NCI-H1105 (cell line): ENCODE measurements at regions not wholly inside any gene's neighbourhood (a gene's known extent, or its start where the extent isn't known, plus 50 kb on each side); places are given as distances from the start of the nearest gene placed in this dataset.
"Not testable (repeated sequence)": the region's sequence is repeated elsewhere in the genome, so short reads cannot be mapped to it uniquely, and the experiment has no call there.

ENCODE experiments used
- DNase-seq: peaks from one replicate; lab custom pipeline; 2025; lab: John Stamatoyannopoulos, UW

- DNase-seq: no peak
Observed at GRCh38 chr3:27661797-27662196, 60.3 kb downstream of the EOMES start.

DNA sequence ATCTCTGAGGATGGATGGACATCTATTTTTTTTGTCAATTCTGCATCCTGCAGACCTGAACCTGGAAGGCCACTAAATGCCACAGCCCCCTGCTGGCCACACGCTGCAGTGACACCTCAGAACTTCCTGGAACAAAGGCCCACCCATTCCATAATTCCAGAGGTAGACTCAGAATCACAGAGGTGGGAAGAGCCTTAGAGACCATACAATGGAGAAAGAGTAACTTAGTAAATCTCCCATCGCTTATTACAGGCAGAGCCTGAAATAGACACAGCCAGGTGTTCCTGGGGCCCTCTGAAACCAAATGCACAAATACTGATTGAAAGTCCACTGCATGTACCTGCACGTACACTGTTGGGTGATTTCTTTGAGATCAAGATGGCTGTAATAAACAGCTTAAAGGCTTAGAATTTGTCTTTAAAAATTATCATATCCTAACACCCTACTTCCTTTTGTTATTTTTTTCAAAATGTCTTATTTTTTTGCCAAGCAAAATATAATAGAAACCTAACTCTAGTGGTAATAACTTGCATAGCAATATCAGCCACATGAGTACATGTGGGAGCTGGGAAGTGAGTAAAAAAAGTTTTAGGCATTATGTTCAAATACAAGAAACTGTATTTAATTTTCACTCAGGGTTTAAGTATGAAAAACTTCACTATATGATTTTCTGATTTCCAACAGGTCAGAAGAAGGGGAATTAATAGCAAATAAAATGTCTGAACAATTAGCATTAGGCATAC, 62.7 kb downstream of the EOMES start:
- DNase-seq: no peak

DNA sequence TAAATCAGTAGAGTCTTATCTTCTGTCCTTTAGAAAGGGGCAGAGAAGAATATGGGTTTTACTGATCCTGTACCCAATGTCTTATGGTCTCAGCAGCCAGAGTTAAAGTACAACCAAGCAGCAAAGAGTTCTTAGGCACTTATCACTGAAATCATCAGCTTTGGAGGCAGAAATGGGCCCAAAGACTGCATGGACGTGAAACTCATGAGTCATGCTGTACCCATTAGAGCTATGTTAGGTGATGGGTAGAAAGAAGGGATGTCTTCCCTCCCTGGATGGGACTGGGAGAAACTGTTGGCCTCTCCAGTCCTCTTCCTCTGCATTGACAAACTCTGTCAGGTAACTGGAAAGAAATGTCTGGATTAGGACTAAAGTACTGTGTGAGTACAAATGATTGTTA, 63.4 kb downstream of the EOMES start:
- no peak for DNase-seq

DNA sequence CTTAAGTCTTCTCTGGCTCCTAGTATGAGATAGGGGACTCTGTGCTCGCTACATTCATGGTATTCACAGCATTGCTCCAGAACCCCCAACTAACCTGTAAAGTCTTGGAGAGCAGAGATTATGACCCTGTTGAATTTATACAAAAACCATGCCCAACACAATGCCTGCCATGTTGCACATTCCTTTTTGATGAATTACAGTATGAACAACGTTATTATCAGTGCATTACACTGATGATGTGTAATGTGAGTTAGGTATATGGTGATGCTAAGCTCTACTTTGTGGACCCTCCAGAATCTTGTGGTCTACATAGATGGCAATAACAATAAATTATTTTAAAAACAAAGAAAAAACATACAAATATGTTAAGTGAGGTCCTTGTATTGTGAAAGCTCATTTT, 64.3 kb downstream of the EOMES start:
- DNase-seq: no peak

GRCh38 chr3:27657404-27657803, 64.7 kb downstream of the EOMES start:
- no peak for DNase-seq

GRCh38 chr3:27656790-27657189, 65.3 kb downstream of the EOMES start:
- DNase-seq: no peak

GRCh38 chr3:27655547-27655946, 66.6 kb downstream of the EOMES start:
- DNase-seq: no peak

GRCh38 chr3:27653803-27654558, 68.1 kb downstream of the EOMES start:
- DNase-seq: no peak

DNA sequence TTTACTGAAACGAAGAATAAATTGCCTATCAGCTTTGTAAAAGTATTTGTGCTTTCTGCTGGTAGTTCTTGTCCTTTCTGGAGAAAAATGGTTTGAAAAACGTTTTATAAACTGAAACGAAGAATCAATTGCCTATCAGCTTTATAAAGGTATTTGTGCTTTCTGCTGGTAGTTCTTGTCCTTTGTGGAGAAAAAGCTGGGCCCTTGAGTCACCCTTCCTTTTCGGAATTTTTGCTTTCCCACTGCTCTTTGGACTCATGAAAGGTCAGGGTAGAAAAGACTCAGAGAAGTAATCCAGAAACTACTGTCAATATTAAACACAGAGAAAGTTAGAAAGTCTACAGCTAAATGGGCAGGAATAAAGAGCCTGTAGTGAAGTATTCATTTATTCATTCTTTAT, 72.8 kb downstream of the EOMES start:
- DNase-seq: no peak

GRCh38 chr3:27646896-27647295, 75.2 kb downstream of the EOMES start:
- no peak for DNase-seq

DNA sequence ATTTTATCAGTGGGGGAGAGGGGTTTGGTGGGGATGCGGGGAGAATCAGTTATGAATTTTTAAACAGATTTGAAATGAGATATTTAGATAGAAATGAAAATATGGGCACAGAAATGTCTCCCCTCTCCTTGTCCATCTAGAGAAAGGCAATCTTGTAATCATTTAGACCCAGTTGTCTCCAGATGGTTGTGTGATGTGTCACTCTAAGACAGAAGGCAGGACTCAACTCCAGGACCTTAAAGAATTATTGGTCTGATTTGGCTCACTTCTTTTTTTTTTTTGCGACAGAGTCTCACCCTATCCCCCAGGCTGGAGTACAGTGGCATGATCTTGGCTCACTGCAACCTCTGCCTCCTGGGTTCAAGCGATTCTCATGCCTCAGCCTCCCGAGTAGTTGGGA, 77.2 kb downstream of the EOMES start:
- DNase-seq: no peak

DNA sequence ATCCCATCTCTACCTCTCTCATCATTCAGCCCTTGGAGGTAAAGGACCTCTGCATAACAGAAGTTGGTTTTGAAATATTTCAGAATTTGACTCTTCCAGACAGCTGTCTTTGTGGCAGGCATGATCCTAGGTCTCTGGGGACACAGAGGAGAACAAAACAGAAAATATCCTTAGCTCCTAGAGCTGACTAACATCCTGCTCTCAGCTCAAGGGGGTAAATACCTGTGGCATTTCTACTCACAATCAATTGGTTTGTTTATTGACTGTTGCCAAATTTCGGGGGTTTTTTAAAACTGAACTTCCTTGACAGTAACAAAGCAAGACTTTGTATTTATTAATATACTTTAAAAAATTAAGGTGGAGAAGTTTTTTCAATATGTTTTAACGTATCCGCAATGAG, 78.8 kb downstream of the EOMES start:
- no peak for DNase-seq

DNA sequence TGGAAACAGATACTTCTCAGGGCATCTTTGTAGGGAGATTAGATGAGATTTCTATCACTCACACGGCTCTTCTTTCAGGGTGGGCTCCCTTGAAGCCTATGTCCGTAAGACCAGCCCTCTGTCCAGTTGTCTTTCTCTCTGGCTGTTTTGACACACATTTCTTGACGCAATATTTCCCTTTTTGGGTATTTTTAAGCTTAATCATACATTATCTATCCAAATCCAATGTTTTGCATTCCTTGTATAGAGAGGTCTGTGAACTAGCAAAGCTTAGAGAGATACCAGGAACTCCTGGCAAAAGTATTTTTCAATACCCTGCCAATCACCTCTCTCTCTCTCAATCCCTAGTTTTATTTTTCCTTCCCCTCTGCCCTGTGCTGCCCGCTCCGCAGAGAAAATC, 79.3 kb downstream of the EOMES start:
- DNase-seq: no peak

- DNase-seq: no peak
Observed at GRCh38 chr3:27641888-27642601, 80.1 kb downstream of the EOMES start.

- no peak for DNase-seq
Observed at GRCh38 chr3:27641271-27641800, 80.8 kb downstream of the EOMES start.

DNA sequence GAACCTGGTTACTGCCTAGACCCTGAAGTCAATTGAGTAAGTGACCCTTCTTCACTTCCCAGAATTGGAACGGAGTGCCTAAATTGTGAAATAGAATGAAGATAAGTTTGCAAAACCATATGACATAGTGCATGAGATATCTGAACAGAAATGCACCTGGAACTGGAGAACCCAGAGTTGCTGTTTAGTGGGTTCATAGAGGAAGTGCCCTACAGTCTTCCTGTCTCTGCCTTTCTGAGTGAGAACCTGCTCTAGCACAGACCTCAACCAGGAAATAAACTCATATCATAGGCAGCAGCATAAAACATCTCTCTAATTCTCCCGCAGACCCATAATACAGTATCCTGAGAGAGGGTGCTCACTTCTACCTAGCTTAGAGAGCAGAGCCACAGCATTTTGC, 82.9 kb downstream of the EOMES start:
- DNase-seq: no peak

GRCh38 chr3:27638594-27638993, 83.5 kb downstream of the EOMES start:
- no peak for DNase-seq

GRCh38 chr3:27637346-27637995, 84.7 kb downstream of the EOMES start:
- no peak for DNase-seq

GRCh38 chr3:27635006-27635405, 87.1 kb downstream of the EOMES start:
- DNase-seq: not testable (repeated sequence)

- no peak for DNase-seq
Observed at GRCh38 chr3:27633224-27633545, 88.9 kb downstream of the EOMES start.

DNA sequence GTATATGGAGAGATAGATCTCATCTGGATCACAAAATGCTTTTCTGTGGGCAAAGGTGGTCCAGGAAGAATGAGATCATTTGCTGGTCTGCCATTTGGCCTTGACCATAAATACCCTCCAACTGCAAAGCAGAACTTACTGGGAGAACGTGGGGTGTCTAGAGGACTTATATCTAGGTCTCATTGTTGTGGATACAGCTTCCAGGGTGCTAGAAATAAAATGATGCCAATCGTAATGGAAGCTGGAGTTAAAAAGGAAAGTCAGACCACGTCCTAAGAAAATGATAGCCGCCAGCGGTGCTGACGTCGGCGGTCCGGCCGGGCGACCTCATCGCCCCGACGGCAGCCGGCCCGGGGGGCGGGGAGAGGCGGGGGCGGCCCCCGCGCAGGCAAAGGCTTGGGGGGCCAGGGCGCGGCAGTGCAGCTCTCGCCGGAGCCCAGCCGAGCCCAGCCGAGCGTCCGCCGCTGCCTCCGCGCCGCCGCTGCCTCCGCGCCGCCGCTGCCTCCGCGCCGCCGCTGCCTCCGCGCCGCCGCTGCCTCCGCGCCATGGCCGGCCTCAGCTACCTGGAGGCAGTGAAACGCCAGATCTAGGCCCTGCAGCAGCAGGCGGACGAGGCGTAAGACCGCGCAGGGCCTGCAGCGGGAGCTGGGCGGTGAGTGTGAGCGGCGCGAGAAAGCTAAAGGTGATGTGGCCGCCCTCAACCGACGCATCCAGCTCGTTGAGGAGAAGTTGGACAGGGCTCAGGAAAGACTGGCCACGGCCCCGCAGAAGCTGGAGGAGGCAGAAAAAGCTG, 89.5 kb downstream of the EOMES start:
- DNase-seq: no peak

DNA sequence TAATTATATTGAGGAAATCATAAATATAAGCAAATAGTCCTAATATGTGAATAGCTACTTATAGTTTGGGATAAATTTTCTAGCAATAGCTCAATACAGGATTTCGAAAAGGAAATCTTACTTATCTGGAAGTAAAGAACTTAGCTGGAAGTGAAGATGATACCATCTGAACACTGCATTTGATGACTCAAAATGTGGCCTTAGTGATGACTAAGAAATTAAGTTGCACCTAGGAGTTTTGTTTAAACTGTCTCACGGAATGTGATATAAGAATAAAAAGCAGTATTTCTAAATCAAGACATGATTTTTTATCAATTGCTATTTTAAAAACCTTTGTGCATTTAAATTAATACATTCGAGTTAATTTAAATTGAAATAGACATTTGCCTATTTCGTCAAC, 91.2 kb downstream of the EOMES start:
- no peak for DNase-seq
